Lung (tissue), 11 donors: ENCODE measurements at regions not wholly inside any gene's neighbourhood (a gene's known extent, or its start where the extent isn't known, plus 50 kb on each side); places are given as distances from the start of the nearest gene placed in this dataset.

ENCODE experiments used
- ATAC-seq: fragments of 200-7000 bp; cut with Tn5 transposase; one replicate; pipeline ENCODE4 v1.9.1; 2020; ENCODE audit warnings: moderate number of reproducible peaks; ENCODE audit not compliant: insufficient read depth, low FRiP score
- DNase-seq, 3 donors: peaks; one replicate each; pipeline ENCODE4 v3.0.0-alpha.2; 2013 to 2017
- H3K27ac ChIP-seq, 2 donors: one replicate each; pipeline ENCODE4 v1.5.1; 2013; ENCODE audit warnings: mild to moderate bottlenecking in 2 of 2, moderate library complexity in 2 of 2, control low read depth in 1 of 2, inconsistent platforms in 1 of 2, low read depth in 1 of 2, low read length in 1 of 2
- H3K27me3 ChIP-seq, 3 donors: one replicate each; pipeline ENCODE4 v1.5.1; 2013; ENCODE audit warnings: low read length in 2 of 3; ENCODE audit not compliant: control insufficient read depth in 3 of 3, insufficient read depth in 3 of 3
- H3K36me3 ChIP-seq, 4 donors: one replicate each; pipeline ENCODE4 v1.5.1; 2013; ENCODE audit warnings: low read length in 4 of 4, mild to moderate bottlenecking in 1 of 4, moderate library complexity in 1 of 4; ENCODE audit not compliant: control insufficient read depth in 4 of 4, insufficient read depth in 4 of 4
- H3K4me1 ChIP-seq, 5 donors: one replicate each; pipeline ENCODE4 v1.5.1; 2013; ENCODE audit warnings: low read length in 5 of 5, mild to moderate bottlenecking in 2 of 5, moderate library complexity in 1 of 5; ENCODE audit not compliant: control insufficient read depth in 5 of 5, insufficient read depth in 5 of 5
- H3K4me3 ChIP-seq: one replicate; pipeline ENCODE4 v1.5.1; 2013; ENCODE audit warnings: mild to moderate bottlenecking, control low read depth, moderate library complexity
- H3K9ac ChIP-seq, 2 donors: one replicate each; pipeline ENCODE4 v1.5.1; 2013; ENCODE audit warnings: low read length in 2 of 2, control low read depth in 1 of 2; ENCODE audit not compliant: insufficient read depth in 1 of 2
- H3K9me3 ChIP-seq, 4 donors: one replicate each; pipeline ENCODE4 v1.5.1; 2013; ENCODE audit warnings: low read length in 3 of 4, mild to moderate bottlenecking in 1 of 4, moderate library complexity in 1 of 4; ENCODE audit not compliant: control insufficient read depth in 4 of 4, insufficient read depth in 3 of 4
- CTCF ChIP-seq: IDR thresholded peaks from 2 replicates; pipeline ENCODE4 v1.5.1; 2012; ENCODE audit warnings: mild to moderate bottlenecking; ENCODE audit errors: control extremely low read depth, extremely low read depth
- WGBS, 2 donors: extraction: QIAGEN DNeasy Blood & Tissue Kit; methylation state at CpG; one replicate each; pipeline ENCODE4 v1.1.7; 2013; 5-methylcytosine and 5-hydroxymethylcytosine counted together
- donor health status: control.
- donor health status: control.
- donor health status: Bipolar disorder and iron deficiency.
- donor health status: healthy.
- donor health status: DM: yes; HTN: yes; CAD: no.

GRCh38 chr15:93703092-93703739, 528.1 kb upstream of the MCTP2 start:
- Histone ChIP-seq H3K9me3 (no peaks in the 10 kb centered on the region), H3K36me3 (no peaks in the 10 kb centered on the region), H3K9ac (no peak overlapping the region), H3K27ac (no peak overlapping the region), H3K4me3 (no peak overlapping the region), H3K4me1 (no peaks in the 10 kb centered on the region), H3K27me3 (no peaks in the 10 kb centered on the region)
- DNase-seq (no peak), ATAC-seq (no peak)
- WGBS, 2 donors = 69 to 75% methylated on average over 2 of the region's 2 CpGs
- no peak for TF ChIP-seq CTCF

GRCh38 chr15:93700051-93700450, 531.3 kb upstream of the MCTP2 start:
- ATAC-seq = no peak
- Histone ChIP-seq H3K4me3 (no peak overlapping the region), H3K4me1 (no peaks in the 10 kb centered on the region), H3K36me3 (no peaks in the 10 kb centered on the region), H3K27me3 (no peaks in the 10 kb centered on the region), H3K9ac (no peak overlapping the region), H3K9me3 (no peaks in the 10 kb centered on the region), H3K27ac (no peak overlapping the region)
- TF ChIP-seq CTCF = no peak
- WGBS, 2 donors = 85 to 98% methylated on average over 1 of the region's 1 CpG
- no peak for DNase-seq

- Histone ChIP-seq H3K4me1 (no peaks in the 10 kb centered on the region), H3K9ac (no peak overlapping the region), H3K27me3 (no peaks in the 10 kb centered on the region), H3K36me3 (no peaks in the 10 kb centered on the region), H3K4me3 (no peak overlapping the region), H3K9me3 (no peaks in the 10 kb centered on the region), H3K27ac (no peak overlapping the region)
- DNase-seq = peak in 1 of 3 donors; percentile 3
- no peak for ATAC-seq
- 76 to 82% methylated on average over 2 of the region's 2 CpGs for WGBS, 2 donors
- TF ChIP-seq CTCF = no peak
Measured at GRCh38 chr15:93694033-93694432, 537.3 kb upstream of the MCTP2 start.

- TF ChIP-seq CTCF = no peak
- Histone ChIP-seq H3K27me3 (no peaks in the 10 kb centered on the region), H3K36me3 (no peaks in the 10 kb centered on the region), H3K4me3 (no peak overlapping the region), H3K27ac (no peak overlapping the region), H3K9ac (no peak overlapping the region), H3K4me1 (no peaks in the 10 kb centered on the region), H3K9me3 (peaks cover 0 to 20% (median 7%) of the 10 kb centered on the region in 4 donors)
- ATAC-seq = no peak
- WGBS, 2 donors = 68 to 97% methylated on average over 1 of the region's 1 CpG
- no peak for DNase-seq
Measured at GRCh38 chr15:93683651-93684050, 547.7 kb upstream of the MCTP2 start.
